ENCODE measurements at regions not wholly inside any gene's neighbourhood (a gene's known extent, or its start where the extent isn't known, plus 50 kb on each side); places are given as distances from the start of the nearest gene placed in this dataset.

GRCh38 chr3:10746684-10747083, 69.3 kb upstream of the SLC6A11 start:
- TF ChIP-seq CTCF (IDR thresholded peaks at IDR 0.05; ENCODE audit: insufficient read depth, low read length, poor library complexity, severe bottlenecking), result no peak
- no peak for TF ChIP-seq EZH2phosphoT487 (conservative IDR thresholded peaks at IDR 0.05; ENCODE audit: low read length)
- no peaks in the 10 kb centered on the region for H3K36me3 ChIP-seq (ENCODE audit: low read length)
- no peak overlapping the region for H3K9ac ChIP-seq (ENCODE audit: low read length)
- no peaks in the 10 kb centered on the region for H3K9me3 ChIP-seq (ENCODE audit: insufficient read depth, low read length)
- H4K20me1 ChIP-seq (ENCODE audit: low read depth, low read length), result no peaks in the 10 kb centered on the region
- no peaks in the 10 kb centered on the region for H3K9me2 ChIP-seq (replicated peaks; ENCODE audit: insufficient read depth, low read length)
- no peak overlapping the region for H3K27ac ChIP-seq (ENCODE audit: low read depth, low read length)
- H3K79me2 ChIP-seq (ENCODE audit: insufficient read depth, low read length), result no peaks in the 10 kb centered on the region
- H3K4me3 ChIP-seq (ENCODE audit: insufficient read depth, low read length, poor library complexity, severe bottlenecking), result no peak overlapping the region
- H2AFZ ChIP-seq (ENCODE audit: low read depth, low read length, severe bottlenecking), result no peak overlapping the region
- H3F3A ChIP-seq (ENCODE audit: insufficient read depth), result no peaks in the 10 kb centered on the region
- no peak overlapping the region for H3K4me2 ChIP-seq (ENCODE audit: low read depth, low read length, poor library complexity, severe bottlenecking)
- H3K27me3 ChIP-seq (ENCODE audit: low read length), result no peaks in the 10 kb centered on the region

DNA sequence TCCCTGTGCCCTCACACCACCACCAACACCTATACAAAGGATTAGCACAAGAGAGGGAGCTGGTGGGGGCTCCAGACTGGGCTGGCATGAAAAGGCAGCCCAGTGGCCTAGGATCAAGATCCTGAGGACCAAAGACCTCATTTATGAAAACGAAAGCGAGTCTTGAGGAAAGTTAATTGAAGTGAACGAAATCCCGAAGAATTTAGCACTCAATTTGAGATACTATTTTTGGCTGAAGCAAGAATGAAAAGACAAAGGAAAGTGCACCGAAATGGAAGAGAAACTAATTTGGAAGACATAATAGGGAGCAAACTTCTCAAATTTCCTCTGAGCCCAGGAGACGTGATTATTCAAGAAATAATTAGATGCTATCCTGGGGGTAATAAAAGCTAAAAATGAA, 68.7 kb upstream of the SLC6A11 start:
- no peaks in the 10 kb centered on the region for H3K9me3 ChIP-seq (ENCODE audit: insufficient read depth, low read length)
- no peaks in the 10 kb centered on the region for H3K9me2 ChIP-seq (replicated peaks; ENCODE audit: insufficient read depth, low read length)
- no peak overlapping the region for H2AFZ ChIP-seq (ENCODE audit: low read depth, low read length, severe bottlenecking)
- no peaks in the 10 kb centered on the region for H3F3A ChIP-seq (ENCODE audit: insufficient read depth)
- no peaks in the 10 kb centered on the region for H4K20me1 ChIP-seq (ENCODE audit: low read depth, low read length)
- H3K27ac ChIP-seq (ENCODE audit: low read depth, low read length), result no peak overlapping the region
- no peaks in the 10 kb centered on the region for H3K36me3 ChIP-seq (ENCODE audit: low read length)
- H3K4me2 ChIP-seq (ENCODE audit: low read depth, low read length, poor library complexity, severe bottlenecking), result no peak overlapping the region
- no peak overlapping the region for H3K4me3 ChIP-seq (ENCODE audit: insufficient read depth, low read length, poor library complexity, severe bottlenecking)
- no peaks in the 10 kb centered on the region for H3K27me3 ChIP-seq (ENCODE audit: low read length)
- H3K9ac ChIP-seq (ENCODE audit: low read length), result no peak overlapping the region
- H3K79me2 ChIP-seq (ENCODE audit: insufficient read depth, low read length), result no peaks in the 10 kb centered on the region
- TF ChIP-seq EZH2phosphoT487 (conservative IDR thresholded peaks at IDR 0.05; ENCODE audit: low read length) (no peak), CTCF (IDR thresholded peaks at IDR 0.05; ENCODE audit: insufficient read depth, low read length, poor library complexity, severe bottlenecking) (no peak)

GRCh38 chr3:10748040-10748439, 68.0 kb upstream of the SLC6A11 start:
- Histone ChIP-seq H2AFZ (ENCODE audit: low read depth, low read length, severe bottlenecking) (no peak overlapping the region), H3K9me2 (replicated peaks; ENCODE audit: insufficient read depth, low read length) (no peaks in the 10 kb centered on the region), H3K4me3 (ENCODE audit: insufficient read depth, low read length, poor library complexity, severe bottlenecking) (no peak overlapping the region), H3K27ac (ENCODE audit: low read depth, low read length) (no peak overlapping the region), H3K9ac (ENCODE audit: low read length) (no peak overlapping the region), H3K4me2 (ENCODE audit: low read depth, low read length, poor library complexity, severe bottlenecking) (no peak overlapping the region), H3K36me3 (ENCODE audit: low read length) (no peaks in the 10 kb centered on the region), H3K79me2 (ENCODE audit: insufficient read depth, low read length) (no peaks in the 10 kb centered on the region), H3F3A (ENCODE audit: insufficient read depth) (no peaks in the 10 kb centered on the region), H4K20me1 (ENCODE audit: low read depth, low read length) (no peaks in the 10 kb centered on the region), H3K9me3 (ENCODE audit: insufficient read depth, low read length) (no peaks in the 10 kb centered on the region), H3K27me3 (ENCODE audit: low read length) (no peaks in the 10 kb centered on the region)
- TF ChIP-seq EZH2phosphoT487 (conservative IDR thresholded peaks at IDR 0.05; ENCODE audit: low read length) (no peak), CTCF (IDR thresholded peaks at IDR 0.05; ENCODE audit: insufficient read depth, low read length, poor library complexity, severe bottlenecking) (no peak)

DNA sequence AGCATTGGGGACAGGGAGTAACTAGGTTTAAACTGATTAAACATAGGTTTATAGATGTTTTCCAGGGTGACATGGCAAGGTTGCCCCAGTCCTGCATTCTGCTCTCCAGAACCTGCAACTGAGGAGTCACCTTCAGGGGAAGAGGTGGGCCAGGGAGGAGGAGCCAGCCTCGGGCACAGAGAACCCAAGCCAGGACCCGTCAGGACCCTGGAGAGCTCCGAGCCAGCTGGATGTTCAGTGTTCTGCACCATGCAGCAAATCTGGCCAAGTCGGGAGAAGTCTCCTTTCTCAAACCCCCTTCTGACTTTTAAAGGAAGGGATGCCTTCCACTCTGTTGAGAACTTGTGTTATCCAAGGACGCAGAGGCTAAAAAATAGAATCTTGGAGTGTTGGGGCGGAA, 62.1 kb upstream of the SLC6A11 start:
- Histone ChIP-seq H4K20me1 (ENCODE audit: low read depth, low read length) (no peaks in the 10 kb centered on the region), H3F3A (ENCODE audit: insufficient read depth) (no peaks in the 10 kb centered on the region), H3K9me3 (ENCODE audit: insufficient read depth, low read length) (no peaks in the 10 kb centered on the region), H3K36me3 (ENCODE audit: low read length) (no peaks in the 10 kb centered on the region), H3K27ac (ENCODE audit: low read depth, low read length) (no peak overlapping the region), H3K27me3 (ENCODE audit: low read length) (no peaks in the 10 kb centered on the region), H3K4me2 (ENCODE audit: low read depth, low read length, poor library complexity, severe bottlenecking) (no peak overlapping the region), H3K79me2 (ENCODE audit: insufficient read depth, low read length) (no peaks in the 10 kb centered on the region), H3K9ac (ENCODE audit: low read length) (no peak overlapping the region), H3K4me3 (ENCODE audit: insufficient read depth, low read length, poor library complexity, severe bottlenecking) (no peak overlapping the region), H3K9me2 (replicated peaks; ENCODE audit: insufficient read depth, low read length) (no peaks in the 10 kb centered on the region), H2AFZ (ENCODE audit: low read depth, low read length, severe bottlenecking) (no peak overlapping the region)
- TF ChIP-seq CTCF (IDR thresholded peaks at IDR 0.05; ENCODE audit: insufficient read depth, low read length, poor library complexity, severe bottlenecking) (no peak), EZH2phosphoT487 (conservative IDR thresholded peaks at IDR 0.05; ENCODE audit: low read length) (no peak)

Measured in SU-DHL-6 (cell line).